GM23338 (cell line): ENCODE measurements at regions not wholly inside any gene's neighbourhood (a gene's known extent, or its start where the extent isn't known, plus 50 kb on each side); places are given as distances from the start of the nearest gene placed in this dataset.

Experiments
- ATAC-seq: fragments of 200-7000 bp; cut with Tn5 transposase; 3 replicates; pipeline ENCODE4 v1.9.1; 2020
- DNase-seq: peaks from one replicate; pipeline ENCODE4 v3.0.0-alpha.2; 2015; ENCODE audit warnings: low spot score
- H2AFZ ChIP-seq: fragments of 200-600 bp; sonication (generic); 2 replicates; pipeline ENCODE4 v1.8.0; 2016; ENCODE audit warnings: antibody characterized with exemption, mild to moderate bottlenecking, moderate library complexity
- H3F3A ChIP-seq: fragments of 200-600 bp; sonication (generic); replicated peaks from 2 replicates; pipeline ENCODE4 v1.8.0; 2017; ENCODE audit warnings: antibody characterized with exemption, mixed run types, low read depth
- H3K27ac ChIP-seq: fragments of 200-600 bp; sonication (generic); 2 replicates; pipeline ENCODE4 v1.6.1; 2016; ENCODE audit warnings: low read depth
- H3K27me3 ChIP-seq: fragments of 200-600 bp; sonication (generic); 2 replicates; pipeline ENCODE4 v1.8.0; 2016; ENCODE audit warnings: mild to moderate bottlenecking, mixed run types, moderate library complexity; ENCODE audit not compliant: insufficient read depth
- H3K36me3 ChIP-seq: fragments of 200-600 bp; sonication (generic); 2 replicates; pipeline ENCODE4 v1.8.0; 2016; ENCODE audit warnings: mild to moderate bottlenecking; ENCODE audit not compliant: insufficient read depth
- H3K4me1 ChIP-seq: fragments of 200-600 bp; sonication (generic); 2 replicates; pipeline ENCODE4 v1.8.0; 2016; ENCODE audit warnings: mild to moderate bottlenecking, moderate library complexity; ENCODE audit not compliant: insufficient read depth
- H3K4me2 ChIP-seq: fragments of 200-600 bp; sonication (generic); 2 replicates; pipeline ENCODE4 v1.7.1; 2017; ENCODE audit warnings: mixed run types
- H3K4me3 ChIP-seq: fragments of 200-600 bp; sonication (generic); 2 replicates; pipeline ENCODE4 v1.6.1; 2016; ENCODE audit warnings: mixed run types
- H3K79me2 ChIP-seq: fragments of 200-600 bp; sonication (generic); replicated peaks from 2 replicates; pipeline ENCODE4 v1.8.0; 2017; ENCODE audit warnings: mild to moderate bottlenecking; ENCODE audit not compliant: insufficient read depth
- H3K9me2 ChIP-seq: fragments of 200-600 bp; sonication (generic); 2 replicates; pipeline ENCODE4 v1.8.0; 2017; ENCODE audit not compliant: insufficient read depth
- H4K20me1 ChIP-seq: fragments of 200-600 bp; sonication (generic); replicated peaks from 2 replicates; pipeline ENCODE4 v1.8.0; 2017; ENCODE audit warnings: mild to moderate bottlenecking; ENCODE audit not compliant: insufficient read depth
- H3K27ac Mint-ChIP-seq: 2 replicates; pipeline ENCODE4 v1.8.0; 2020; ENCODE audit warnings: inconsistent platforms, mild to moderate bottlenecking, moderate library complexity, mixed read lengths
- H3K27me3 Mint-ChIP-seq: 3 replicates; pipeline ENCODE4 v1.8.0; 2022; ENCODE audit warnings: low read depth, mild to moderate bottlenecking, moderate library complexity, mixed read lengths, inconsistent platforms; ENCODE audit not compliant: insufficient read depth, poor library complexity
- H3K36me3 Mint-ChIP-seq: 3 replicates; pipeline ENCODE4 v1.8.0; 2021; ENCODE audit warnings: low read depth, mild to moderate bottlenecking, inconsistent platforms, moderate library complexity, mixed read lengths
- H3K4me1 Mint-ChIP-seq: 3 replicates; pipeline ENCODE4 v1.8.0; 2020; ENCODE audit warnings: mild to moderate bottlenecking, inconsistent platforms, mixed read lengths
- H3K4me3 Mint-ChIP-seq: 3 replicates; pipeline ENCODE4 v1.8.0; 2021; ENCODE audit warnings: moderate library complexity, mild to moderate bottlenecking, inconsistent platforms, mixed read lengths
- H3K9me3 Mint-ChIP-seq: 3 replicates; pipeline ENCODE4 v1.8.0; 2020; ENCODE audit warnings: moderate library complexity, mild to moderate bottlenecking, inconsistent platforms, mixed read lengths
- CREB1 ChIP-seq: fragments of 250-450 bp; sonication (Bioruptor Pico); IDR thresholded peaks from 2 replicates; pipeline ENCODE4 v1.5.0; 2020; ENCODE audit warnings: low read depth, mild to moderate bottlenecking, moderate library complexity
- CTCF ChIP-seq, 2 experiments: fragments of 200-600 bp in 1 of 2; sonication (generic) in 1 of 2; conservative IDR thresholded peaks; 2 replicates each; pipeline versions ENCODE4 v1.5.1 to v1.6.1; 2016 to 2017; ENCODE audit warnings: antibody characterized with exemption in 2 of 2, low read depth in 2 of 2, mild to moderate bottlenecking in 2 of 2, moderate library complexity in 1 of 2
- ETS1 ChIP-seq: IDR thresholded peaks from 2 replicates; pipeline ENCODE4 v1.6.1; 2016; ENCODE audit warnings: antibody characterized with exemption
- EZH2 ChIP-seq: fragments of 200-600 bp; sonication (generic); IDR thresholded peaks from one replicate; pipeline ENCODE4 v1.8.0; 2017; ENCODE audit warnings: antibody characterized with exemption, mild to moderate bottlenecking, low read depth; ENCODE audit not compliant: unreplicated experiment
- EZH2phosphoT487 ChIP-seq: fragments of 200-600 bp; sonication (generic); IDR thresholded peaks from one replicate; pipeline ENCODE4 v1.8.1; 2018; ENCODE audit warnings: antibody characterized with exemption; ENCODE audit not compliant: unreplicated experiment
- JUNB ChIP-seq: IDR thresholded peaks from one replicate; pipeline ENCODE4 v1.6.1; 2016; ENCODE audit warnings: antibody characterized with exemption; ENCODE audit not compliant: unreplicated experiment
- NANOG ChIP-seq: IDR thresholded peaks from 2 replicates; pipeline ENCODE4 v1.6.1; 2016; ENCODE audit warnings: antibody characterized with exemption, borderline replicate concordance
- POLR2AphosphoS5 ChIP-seq: IDR thresholded peaks from 2 replicates; pipeline ENCODE4 v1.6.1; 2016; ENCODE audit warnings: antibody characterized with exemption, low read depth
- STAT1 ChIP-seq: IDR thresholded peaks from one replicate; pipeline ENCODE4 v1.6.1; 2016; ENCODE audit warnings: antibody characterized with exemption; ENCODE audit not compliant: unreplicated experiment
- ZNF114 ChIP-seq: fragments of 250-450 bp; sonication (Bioruptor Pico); IDR thresholded peaks from 2 replicates; pipeline ENCODE4 v1.5.0; 2020; ENCODE audit warnings: mild to moderate bottlenecking, moderate library complexity
- ZNF462 ChIP-seq: fragments of 250-450 bp; sonication (Bioruptor Pico); IDR thresholded peaks from 2 replicates; pipeline ENCODE4 v1.5.0; 2020; ENCODE audit warnings: mild to moderate bottlenecking, moderate library complexity

- H3K27ac Mint-ChIP-seq: no peak overlapping the region
- H3K4me3 Mint-ChIP-seq: no peak overlapping the region
- Histone ChIP-seq H4K20me1 (no peaks in the 10 kb centered on the region), H3F3A (no peaks in the 10 kb centered on the region), H3K36me3 (no peaks in the 10 kb centered on the region), H2AFZ (no peak overlapping the region), H3K27ac (no peak overlapping the region), H3K4me2 (no peak overlapping the region), H3K9me2 (no peaks in the 10 kb centered on the region), H3K27me3 (no peaks in the 10 kb centered on the region), H3K4me3 (no peak overlapping the region), H3K79me2 (no peaks in the 10 kb centered on the region), H3K4me1 (peaks cover 6% of the 10 kb centered on the region; the same call in 1 of the 2 replicates)
- peaks cover 23% of the 10 kb centered on the region for H3K9me3 Mint-ChIP-seq
- peaks cover 28% of the 10 kb centered on the region for H3K4me1 Mint-ChIP-seq
- peaks cover 30% of the 10 kb centered on the region for H3K27me3 Mint-ChIP-seq
- DNase-seq (no peak), ATAC-seq (no peak)
- H3K36me3 Mint-ChIP-seq: peaks cover 12% of the 10 kb centered on the region; the same call in 1 of the 3 replicates
- TF ChIP-seq EZH2phosphoT487 (no peak), CTCF (conservative IDR thresholded peaks at IDR 0.05; ENCODE audit: low read depth in 2 of 2) (no peak), NANOG (no peak), ZNF462 (no peak), JUNB (no peak), ZNF114 (CRISPR knock-in tag) (no peak), EZH2 (no peak), STAT1 (no peak), CREB1 (CRISPR knock-in tag) (no peak), ETS1 (no peak), POLR2AphosphoS5 (no peak)
Measured at GRCh38 chr9:135214054-135214640, 126.7 kb downstream of the OLFM1 start.
